Stimulated activated CD8-positive, alpha-beta memory T cell treated with anti-CD3 and anti-CD28 coated beads, Interleukin-4, amount 100 ng/mL, for 1 hour (primary cell): ENCODE measurements at regions not wholly inside any gene's neighbourhood (a gene's known extent, or its start where the extent isn't known, plus 50 kb on each side); places are given as distances from the start of the nearest gene placed in this dataset.

Source experiments
- DNase-seq, 2 donors: peaks; one replicate each; pipeline ENCODE4 v3.0.0-alpha.2; 2020; ENCODE audit warnings: low read depth in 2 of 2, low spot score in 1 of 2

DNA sequence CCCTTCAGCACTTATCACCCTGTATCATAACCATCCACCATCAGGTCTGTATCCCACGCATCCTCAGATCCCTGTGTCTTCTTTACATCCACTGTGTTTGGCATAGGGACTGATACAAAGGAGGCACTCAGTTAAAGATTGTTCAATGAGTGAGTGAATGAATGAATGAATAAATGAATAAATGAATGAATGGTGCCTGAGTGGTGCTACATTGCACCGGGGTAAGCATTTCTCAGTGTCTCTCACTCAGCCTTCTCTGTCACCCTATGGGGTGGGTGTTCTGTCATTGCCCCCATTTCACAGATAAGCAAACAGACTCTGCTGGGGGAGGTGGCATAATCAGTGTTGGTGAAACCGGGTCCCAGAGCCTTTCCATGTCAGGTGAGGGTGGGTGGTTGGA, 56.6 kb upstream of the ID3 start:
- DNase-seq: no peak

DNA sequence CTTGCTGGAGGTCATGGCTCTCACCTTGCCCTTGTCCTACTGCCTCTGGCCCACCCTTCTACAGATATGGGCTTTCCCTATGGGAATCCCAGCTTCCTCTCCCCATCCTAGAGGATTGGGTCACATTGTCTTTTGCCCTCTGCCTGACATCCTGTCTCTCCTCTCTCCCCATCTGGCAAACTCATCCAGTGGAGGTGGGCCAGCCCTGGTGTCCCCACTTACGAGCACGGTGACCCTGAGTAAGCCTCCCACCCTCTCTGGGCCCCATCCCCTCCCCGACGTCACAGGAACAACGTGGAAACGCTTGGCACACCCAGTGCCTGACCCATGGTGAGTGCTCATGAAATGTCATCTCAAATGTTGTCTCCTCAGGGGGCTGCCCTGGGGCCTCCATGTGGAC, 56.1 kb upstream of the ID3 start:
- DNase-seq: no peak

- no peak for DNase-seq
Measured at GRCh38 chr1:23614032-23614660, 54.8 kb upstream of the ID3 start.

- DNase-seq: no peak
Measured at GRCh38 chr1:23613191-23614031, 54.1 kb upstream of the ID3 start.

DNA sequence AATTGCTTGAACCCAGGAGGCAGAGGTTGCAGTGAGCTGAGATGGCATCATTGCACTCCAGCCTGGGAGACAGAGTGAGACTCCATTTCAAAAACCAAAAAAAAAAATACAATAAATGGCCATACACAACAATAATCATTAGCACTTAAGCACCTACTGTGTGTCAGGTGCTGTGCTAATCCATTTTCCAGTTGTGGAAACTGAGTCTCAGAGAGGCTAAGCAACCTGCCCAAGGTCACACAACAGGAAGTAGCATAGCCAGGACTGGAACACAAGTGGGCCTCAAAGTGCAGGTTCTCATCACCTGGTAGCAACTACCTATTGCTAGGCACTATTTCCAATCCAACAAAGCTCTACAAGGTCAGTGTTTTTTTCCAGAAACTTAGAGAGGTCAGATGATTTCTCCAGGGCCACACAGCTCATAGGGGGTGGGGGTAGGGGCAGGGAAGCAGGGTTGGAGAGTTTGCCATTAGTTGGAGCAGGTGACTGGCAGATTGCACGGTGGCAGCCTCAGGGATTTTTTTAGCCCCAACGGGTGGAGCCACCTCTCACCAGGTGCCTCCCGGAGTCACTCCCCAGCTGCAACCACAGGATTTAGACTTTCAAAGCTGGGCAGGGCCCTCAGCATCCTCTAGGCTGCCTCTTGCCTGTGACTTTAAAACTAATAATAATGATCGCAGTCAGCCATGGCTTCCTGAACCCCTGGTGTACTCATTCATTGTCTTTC, 52.5 kb upstream of the ID3 start:
- DNase-seq: no peak

DNA sequence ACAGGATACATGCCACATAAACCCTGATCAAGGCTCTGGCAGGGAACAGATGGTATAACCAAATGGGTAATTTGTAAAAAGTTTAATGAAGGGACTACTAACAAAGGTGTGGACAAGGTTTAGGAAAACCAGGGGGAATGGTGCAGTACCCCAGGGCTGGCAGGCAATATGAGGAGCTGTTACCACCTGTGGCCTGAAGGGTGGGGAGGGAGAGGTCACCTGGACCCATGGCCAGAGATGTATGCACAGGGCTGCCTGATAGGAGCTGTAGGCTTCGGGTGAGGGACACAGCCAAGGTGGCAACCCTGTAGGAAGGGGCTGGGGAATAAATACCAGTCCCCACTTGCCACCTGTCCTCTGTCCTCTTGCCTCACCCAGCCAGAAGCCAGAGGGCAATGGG, 51.4 kb upstream of the ID3 start:
- no peak for DNase-seq

DNA sequence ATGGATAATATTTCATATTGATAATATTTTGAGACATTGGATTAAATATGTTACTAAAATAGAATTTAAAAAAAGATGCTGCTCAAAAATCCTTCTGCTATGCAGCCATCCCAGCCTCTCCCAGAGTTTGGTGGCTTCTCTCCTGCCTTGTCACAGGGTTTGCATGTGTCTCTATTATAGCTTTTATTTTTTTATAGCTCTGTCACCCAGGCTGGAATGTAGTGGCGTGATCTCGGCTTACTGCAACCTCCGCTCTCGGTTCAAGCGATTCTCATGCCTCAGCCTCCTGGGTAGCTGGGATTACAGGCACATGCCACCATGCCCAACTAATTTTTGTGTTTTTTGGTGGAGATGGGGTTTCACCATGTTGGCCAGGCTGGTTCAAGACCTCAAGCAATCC, 50.7 kb upstream of the ID3 start:
- DNase-seq: no peak
